ENCODE measurements at regions not wholly inside any gene's neighbourhood (a gene's known extent, or its start where the extent isn't known, plus 50 kb on each side); places are given as distances from the start of the nearest gene placed in this dataset.

DNA sequence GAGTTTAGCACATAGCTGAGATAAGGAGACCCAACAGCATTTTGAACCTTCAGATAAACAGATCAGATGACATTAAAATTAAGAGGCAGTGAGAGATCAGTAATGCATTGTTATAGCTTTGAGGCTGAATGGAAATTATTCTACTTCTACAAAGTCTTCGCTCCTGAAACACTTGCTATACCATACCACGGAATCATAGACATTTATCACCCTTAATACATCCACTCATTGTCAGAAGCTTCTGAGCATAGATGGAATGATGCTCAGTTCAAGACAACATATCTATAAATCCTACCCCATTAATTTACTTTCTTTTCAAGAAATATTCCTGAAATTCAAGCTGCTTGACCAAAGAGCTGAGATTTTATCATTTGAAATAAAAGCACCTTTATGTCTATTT is 266.7 kb downstream of the C3orf38 start:
- POLR2A ChIA-PET, result no interaction called here

DNA sequence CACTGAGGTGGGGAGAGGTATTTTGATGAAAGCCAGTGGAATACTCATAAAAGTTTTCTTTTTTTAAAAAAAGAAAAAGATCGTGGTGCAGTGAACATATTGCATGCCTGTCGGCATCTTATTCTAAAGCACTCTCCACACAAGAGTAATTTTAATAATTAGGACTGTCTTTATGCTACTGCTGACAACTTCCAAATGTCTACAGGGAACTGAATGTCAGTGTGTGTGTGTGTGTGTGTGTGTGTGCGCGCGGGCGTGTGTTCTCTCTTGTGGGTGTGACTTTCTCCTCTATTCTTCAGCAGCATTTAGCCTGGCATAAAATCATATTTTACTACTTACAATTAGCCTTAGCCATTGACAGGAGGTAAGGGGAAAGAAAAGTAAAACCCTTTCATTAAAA is 268.5 kb downstream of the C3orf38 start:
- Histone ChIP-seq H3K36me3 (ENCODE audit: control insufficient read depth in 2 of 2, insufficient read depth in 1 of 2, low read length in 2 of 2) (no peaks in the 10 kb centered on the region), H3K9me3 (ENCODE audit: control insufficient read depth, insufficient read depth, low read depth, low read length) (no peaks in the 10 kb centered on the region), H3K4me3 (ENCODE audit: low read depth, low read length) (no peak overlapping the region), H3K27ac (ENCODE audit: extremely low read depth, low read depth, low read length) (no peak overlapping the region), H3K4me1 (ENCODE audit: control insufficient read depth, insufficient read depth, low read length) (no peaks in the 10 kb centered on the region)
- CTCF ChIA-PET, result no interaction called here
- POLR2A ChIA-PET, result no interaction called here
- no peak for TF ChIP-seq ZNF530 (tag by site-specific recombination; IDR thresholded peaks at IDR 0.05; ENCODE audit: low read depth)
- TF ChIP-seq, protein P1, sequence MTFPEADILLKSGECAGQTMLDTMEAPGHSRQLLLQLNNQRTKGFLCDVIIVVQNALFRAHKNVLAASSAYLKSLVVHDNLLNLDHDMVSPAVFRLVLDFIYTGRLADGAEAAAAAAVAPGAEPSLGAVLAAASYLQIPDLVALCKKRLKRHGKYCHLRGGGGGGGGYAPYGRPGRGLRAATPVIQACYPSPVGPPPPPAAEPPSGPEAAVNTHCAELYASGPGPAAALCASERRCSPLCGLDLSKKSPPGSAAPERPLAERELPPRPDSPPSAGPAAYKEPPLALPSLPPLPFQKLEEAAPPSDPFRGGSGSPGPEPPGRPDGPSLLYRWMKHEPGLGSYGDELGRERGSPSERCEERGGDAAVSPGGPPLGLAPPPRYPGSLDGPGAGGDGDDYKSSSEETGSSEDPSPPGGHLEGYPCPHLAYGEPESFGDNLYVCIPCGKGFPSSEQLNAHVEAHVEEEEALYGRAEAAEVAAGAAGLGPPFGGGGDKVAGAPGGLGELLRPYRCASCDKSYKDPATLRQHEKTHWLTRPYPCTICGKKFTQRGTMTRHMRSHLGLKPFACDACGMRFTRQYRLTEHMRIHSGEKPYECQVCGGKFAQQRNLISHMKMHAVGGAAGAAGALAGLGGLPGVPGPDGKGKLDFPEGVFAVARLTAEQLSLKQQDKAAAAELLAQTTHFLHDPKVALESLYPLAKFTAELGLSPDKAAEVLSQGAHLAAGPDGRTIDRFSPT (tag by site-specific recombination; IDR thresholded peaks at IDR 0.05), result no peak
- TF ChIP-seq, protein P2, sequence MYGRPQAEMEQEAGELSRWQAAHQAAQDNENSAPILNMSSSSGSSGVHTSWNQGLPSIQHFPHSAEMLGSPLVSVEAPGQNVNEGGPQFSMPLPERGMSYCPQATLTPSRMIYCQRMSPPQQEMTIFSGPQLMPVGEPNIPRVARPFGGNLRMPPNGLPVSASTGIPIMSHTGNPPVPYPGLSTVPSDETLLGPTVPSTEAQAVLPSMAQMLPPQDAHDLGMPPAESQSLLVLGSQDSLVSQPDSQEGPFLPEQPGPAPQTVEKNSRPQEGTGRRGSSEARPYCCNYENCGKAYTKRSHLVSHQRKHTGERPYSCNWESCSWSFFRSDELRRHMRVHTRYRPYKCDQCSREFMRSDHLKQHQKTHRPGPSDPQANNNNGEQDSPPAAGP (tag by site-specific recombination; IDR thresholded peaks at IDR 0.05), result no peak
- TF ChIP-seq ZBTB48 (tag by site-specific recombination; IDR thresholded peaks at IDR 0.05), result no peak
- TF ChIP-seq, protein P3, sequence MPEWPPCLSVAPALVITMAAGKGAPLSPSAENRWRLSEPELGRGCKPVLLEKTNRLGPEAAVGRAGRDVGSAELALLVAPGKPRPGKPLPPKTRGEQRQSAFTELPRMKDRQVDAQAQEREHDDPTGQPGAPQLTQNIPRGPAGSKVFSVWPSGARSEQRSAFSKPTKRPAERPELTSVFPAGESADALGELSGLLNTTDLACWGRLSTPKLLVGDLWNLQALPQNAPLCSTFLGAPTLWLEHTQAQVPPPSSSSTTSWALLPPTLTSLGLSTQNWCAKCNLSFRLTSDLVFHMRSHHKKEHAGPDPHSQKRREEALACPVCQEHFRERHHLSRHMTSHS (tag by site-specific recombination; IDR thresholded peaks at IDR 0.05), result no peak
- TF ChIP-seq ZNF792 (tag by site-specific recombination; IDR thresholded peaks at IDR 0.05), result no peak
- no peak for TF ChIP-seq ZNF639 (tag by site-specific recombination; IDR thresholded peaks at IDR 0.05)

More for the DNA sequence above, 266.7 kb downstream of the C3orf38 start:
- TF ChIP-seq GLI2 (tag by site-specific recombination; IDR thresholded peaks at IDR 0.05; ENCODE audit: borderline replicate concordance, low read depth) (no peak), SCRT2 (tag by site-specific recombination; IDR thresholded peaks at IDR 0.05) (no peak), ZNF660 (tag by site-specific recombination; IDR thresholded peaks at IDR 0.05) (no peak), ZNF747 (tag by site-specific recombination; IDR thresholded peaks at IDR 0.05) (no peak), OSR2 (tag by site-specific recombination; IDR thresholded peaks at IDR 0.05) (no peak), ZBTB48 (tag by site-specific recombination; IDR thresholded peaks at IDR 0.05) (no peak), ZNF791 (tag by site-specific recombination; IDR thresholded peaks at IDR 0.05) (no peak), MYNN (tag by site-specific recombination; IDR thresholded peaks at IDR 0.05; ENCODE audit: borderline replicate concordance) (no peak), ZNF394 (tag by site-specific recombination; IDR thresholded peaks at IDR 0.05; ENCODE audit: borderline replicate concordance) (no peak), ZIC2 (tag by site-specific recombination; IDR thresholded peaks at IDR 0.05) (no peak), ZNF555 (tag by site-specific recombination; conservative IDR thresholded peaks at IDR 0.05) (no peak), SP2 (tag by site-specific recombination; IDR thresholded peaks at IDR 0.05) (no peak)
- TF ChIP-seq, protein P4, sequence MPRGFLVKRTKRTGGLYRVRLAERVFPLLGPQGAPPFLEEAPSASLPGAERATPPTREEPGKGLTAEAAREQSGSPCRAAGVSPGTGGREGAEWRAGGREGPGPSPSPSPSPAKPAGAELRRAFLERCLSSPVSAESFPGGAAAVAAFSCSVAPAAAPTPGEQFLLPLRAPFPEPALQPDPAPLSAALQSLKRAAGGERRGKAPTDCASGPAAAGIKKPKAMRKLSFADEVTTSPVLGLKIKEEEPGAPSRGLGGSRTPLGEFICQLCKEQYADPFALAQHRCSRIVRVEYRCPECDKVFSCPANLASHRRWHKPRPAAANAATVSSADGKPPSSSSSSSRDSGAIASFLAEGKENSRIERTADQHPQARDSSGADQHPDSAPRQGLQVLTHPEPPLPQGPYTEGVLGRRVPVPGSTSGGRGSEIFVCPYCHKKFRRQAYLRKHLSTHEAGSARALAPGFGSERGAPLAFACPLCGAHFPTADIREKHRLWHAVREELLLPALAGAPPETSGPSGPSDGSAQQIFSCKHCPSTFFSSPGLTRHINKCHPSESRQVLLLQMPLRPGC (tag by site-specific recombination; IDR thresholded peaks at IDR 0.05), result no peak
- TF ChIP-seq, protein P5, sequence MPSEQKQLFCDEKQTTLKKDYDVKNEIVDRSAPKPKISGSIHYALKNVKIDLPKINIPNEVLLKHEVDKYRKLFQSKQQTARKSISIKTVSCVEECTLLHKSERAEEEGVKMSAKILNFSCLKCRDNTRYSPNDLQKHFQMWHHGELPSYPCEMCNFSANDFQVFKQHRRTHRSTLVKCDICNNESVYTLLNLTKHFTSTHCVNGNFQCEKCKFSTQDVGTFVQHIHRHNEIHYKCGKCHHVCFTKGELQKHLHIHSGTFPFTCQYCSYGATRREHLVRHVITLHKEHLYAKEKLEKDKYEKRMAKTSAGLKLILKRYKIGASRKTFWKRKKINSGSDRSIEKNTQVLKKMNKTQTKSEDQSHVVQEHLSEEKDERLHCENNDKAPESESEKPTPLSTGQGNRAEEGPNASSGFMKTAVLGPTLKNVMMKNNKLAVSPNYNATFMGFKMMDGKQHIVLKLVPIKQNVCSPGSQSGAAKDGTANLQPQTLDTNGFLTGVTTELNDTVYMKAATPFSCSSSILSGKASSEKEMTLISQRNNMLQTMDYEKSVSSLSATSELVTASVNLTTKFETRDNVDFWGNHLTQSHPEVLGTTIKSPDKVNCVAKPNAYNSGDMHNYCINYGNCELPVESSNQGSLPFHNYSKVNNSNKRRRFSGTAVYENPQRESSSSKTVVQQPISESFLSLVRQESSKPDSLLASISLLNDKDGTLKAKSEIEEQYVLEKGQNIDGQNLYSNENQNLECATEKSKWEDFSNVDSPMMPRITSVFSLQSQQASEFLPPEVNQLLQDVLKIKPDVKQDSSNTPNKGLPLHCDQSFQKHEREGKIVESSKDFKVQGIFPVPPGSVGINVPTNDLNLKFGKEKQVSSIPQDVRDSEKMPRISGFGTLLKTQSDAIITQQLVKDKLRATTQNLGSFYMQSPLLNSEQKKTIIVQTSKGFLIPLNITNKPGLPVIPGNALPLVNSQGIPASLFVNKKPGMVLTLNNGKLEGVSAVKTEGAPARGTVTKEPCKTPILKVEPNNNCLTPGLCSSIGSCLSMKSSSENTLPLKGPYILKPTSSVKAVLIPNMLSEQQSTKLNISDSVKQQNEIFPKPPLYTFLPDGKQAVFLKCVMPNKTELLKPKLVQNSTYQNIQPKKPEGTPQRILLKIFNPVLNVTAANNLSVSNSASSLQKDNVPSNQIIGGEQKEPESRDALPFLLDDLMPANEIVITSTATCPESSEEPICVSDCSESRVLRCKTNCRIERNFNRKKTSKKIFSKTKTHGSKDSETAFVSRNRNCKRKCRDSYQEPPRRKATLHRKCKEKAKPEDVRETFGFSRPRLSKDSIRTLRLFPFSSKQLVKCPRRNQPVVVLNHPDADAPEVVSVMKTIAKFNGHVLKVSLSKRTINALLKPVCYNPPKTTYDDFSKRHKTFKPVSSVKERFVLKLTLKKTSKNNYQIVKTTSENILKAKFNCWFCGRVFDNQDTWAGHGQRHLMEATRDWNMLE (tag by site-specific recombination; conservative IDR thresholded peaks at IDR 0.05; ENCODE audit: low read depth), result no peak
- TF ChIP-seq, protein P6, sequence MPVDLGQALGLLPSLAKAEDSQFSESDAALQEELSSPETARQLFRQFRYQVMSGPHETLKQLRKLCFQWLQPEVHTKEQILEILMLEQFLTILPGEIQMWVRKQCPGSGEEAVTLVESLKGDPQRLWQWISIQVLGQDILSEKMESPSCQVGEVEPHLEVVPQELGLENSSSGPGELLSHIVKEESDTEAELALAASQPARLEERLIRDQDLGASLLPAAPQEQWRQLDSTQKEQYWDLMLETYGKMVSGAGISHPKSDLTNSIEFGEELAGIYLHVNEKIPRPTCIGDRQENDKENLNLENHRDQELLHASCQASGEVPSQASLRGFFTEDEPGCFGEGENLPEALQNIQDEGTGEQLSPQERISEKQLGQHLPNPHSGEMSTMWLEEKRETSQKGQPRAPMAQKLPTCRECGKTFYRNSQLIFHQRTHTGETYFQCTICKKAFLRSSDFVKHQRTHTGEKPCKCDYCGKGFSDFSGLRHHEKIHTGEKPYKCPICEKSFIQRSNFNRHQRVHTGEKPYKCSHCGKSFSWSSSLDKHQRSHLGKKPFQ (tag by site-specific recombination; IDR thresholded peaks at IDR 0.05), result no peak
- TF ChIP-seq, protein P7, sequence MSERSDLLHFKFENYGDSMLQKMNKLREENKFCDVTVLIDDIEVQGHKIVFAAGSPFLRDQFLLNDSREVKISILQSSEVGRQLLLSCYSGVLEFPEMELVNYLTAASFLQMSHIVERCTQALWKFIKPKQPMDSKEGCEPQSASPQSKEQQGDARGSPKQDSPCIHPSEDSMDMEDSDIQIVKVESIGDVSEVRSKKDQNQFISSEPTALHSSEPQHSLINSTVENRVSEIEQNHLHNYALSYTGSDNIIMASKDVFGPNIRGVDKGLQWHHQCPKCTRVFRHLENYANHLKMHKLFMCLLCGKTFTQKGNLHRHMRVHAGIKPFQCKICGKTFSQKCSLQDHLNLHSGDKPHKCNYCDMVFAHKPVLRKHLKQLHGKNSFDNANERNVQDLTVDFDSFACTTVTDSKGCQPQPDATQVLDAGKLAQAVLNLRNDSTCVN (tag by site-specific recombination; optimal IDR thresholded peaks at IDR 0.05), result no peak
- H3K4me1 ChIP-seq (ENCODE audit: control insufficient read depth, insufficient read depth, low read length), result no peaks in the 10 kb centered on the region
- no peak overlapping the region for H3K4me3 ChIP-seq (ENCODE audit: low read depth, low read length)
- CTCF ChIA-PET, result no interaction called here
- no peaks in the 10 kb centered on the region for H3K9me3 ChIP-seq (ENCODE audit: control insufficient read depth, insufficient read depth, low read depth, low read length)
- H3K36me3 ChIP-seq (ENCODE audit: control insufficient read depth in 2 of 2, insufficient read depth in 1 of 2, low read length in 2 of 2), result no peaks in the 10 kb centered on the region
- H3K27ac ChIP-seq (ENCODE audit: extremely low read depth, low read depth, low read length), result no peak overlapping the region

Data from HEK293 (cell line).